ENCODE measurements at regions not wholly inside any gene's neighbourhood (a gene's known extent, or its start where the extent isn't known, plus 50 kb on each side); places are given as distances from the start of the nearest gene placed in this dataset.
"Not testable (repeated sequence)": the region's sequence is repeated elsewhere in the genome, so short reads cannot be mapped to it uniquely, and the experiment has no call there.

- DNase-seq: no peak
Measured at GRCh38 chr6:92011681-92012245, 1407.6 kb downstream of the EPHA7 start.

DNA sequence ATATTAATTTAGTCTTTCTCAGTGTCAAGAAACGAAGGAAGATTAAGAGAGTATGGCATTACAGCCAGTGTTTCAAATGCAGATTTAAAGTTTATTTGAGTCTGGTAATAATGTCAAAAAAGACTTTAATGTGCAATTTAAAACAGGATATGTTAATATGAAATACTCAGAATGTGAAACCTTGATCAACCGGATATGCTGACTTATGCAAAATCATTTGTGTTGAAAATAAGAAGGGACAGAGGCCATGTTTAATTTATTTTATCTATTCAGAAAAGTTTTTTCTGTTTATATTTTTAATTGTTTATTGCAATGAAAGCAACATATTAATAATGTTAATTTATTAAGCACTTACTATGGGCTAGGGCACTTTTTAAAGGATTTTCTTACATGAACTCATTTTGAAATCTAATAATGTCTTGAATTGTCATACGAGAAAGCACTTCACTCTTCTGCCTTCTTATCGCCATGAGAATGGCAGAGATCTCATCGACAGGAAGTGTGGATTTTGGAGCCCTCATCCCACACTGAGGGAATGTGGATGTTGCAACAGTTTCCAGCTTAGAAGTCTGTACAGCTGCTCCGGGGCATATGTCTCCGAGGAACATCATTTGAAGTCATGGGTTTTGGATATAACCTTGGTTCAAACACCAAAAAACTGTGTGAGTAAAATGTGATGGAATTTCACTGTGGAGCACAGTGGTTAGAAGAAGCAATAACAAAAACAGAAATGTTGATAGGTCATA lies 1410.4 kb downstream of the EPHA7 start:
- DNase-seq: no peak

DNA sequence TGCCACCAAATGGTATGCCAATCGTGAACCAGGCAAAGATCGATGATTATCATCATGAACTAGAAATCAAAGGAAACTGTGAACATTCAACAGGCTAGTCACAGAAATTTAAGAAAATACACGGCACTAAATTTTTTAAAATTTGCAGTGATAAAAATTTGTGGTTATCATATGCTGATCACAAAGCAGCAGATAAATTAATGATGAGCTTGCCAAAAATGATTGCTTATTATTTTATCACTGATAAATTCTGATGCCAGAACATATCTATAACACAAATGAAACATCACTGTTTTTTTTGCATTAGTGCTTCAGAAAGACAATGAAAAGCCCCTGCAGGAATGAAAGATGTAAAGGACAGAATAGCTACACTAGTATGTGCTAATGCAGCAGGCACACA lies 1413.2 kb upstream of the MAP3K7 start:
- DNase-seq: no peak

GRCh38 chr6:91994787-91995186 lies 1407.9 kb upstream of the MAP3K7 start:
- DNase-seq: no peak

DNA sequence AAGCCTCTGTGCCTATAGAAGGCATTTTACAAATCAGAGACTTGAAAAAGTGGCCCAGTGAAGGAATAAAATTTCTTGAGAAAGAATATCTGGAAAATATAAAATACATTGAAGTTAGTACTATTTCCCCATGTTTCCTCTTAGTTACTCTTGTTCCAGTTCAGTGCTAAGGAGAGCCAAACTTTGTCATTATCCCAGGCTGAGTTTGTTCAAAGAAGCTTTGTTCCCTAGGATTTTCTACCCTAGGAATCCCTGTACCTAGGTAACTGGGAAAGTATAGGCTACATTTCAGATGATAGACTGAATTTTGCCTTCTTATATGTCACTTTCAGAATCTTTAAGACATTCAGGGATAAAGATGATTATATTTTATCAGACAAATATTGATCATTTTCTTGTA lies 1395.7 kb upstream of the MAP3K7 start:
- no peak for DNase-seq

- DNase-seq: no peak
Measured at GRCh38 chr6:91976797-91977196, 1389.9 kb upstream of the MAP3K7 start.

DNA sequence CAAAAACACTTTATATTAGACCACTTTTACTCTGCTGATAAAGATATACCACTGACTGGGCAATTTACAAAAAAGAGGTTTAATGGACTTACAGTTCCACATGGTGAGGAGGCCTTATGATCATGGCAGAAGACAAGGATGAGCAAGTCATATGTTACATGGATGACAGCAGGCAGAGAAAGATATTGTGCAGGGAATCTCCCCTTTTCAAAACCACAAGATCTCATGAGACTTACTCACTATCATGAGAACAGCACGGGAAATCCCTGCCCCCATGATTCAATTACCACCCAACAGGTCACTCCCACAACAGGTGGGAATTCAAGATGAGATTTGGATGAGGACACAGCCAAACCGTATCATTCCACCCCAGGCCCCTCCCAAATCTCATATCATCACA lies 1383.8 kb upstream of the MAP3K7 start:
- DNase-seq: no peak

- no peak for DNase-seq
Measured at GRCh38 chr6:91965872-91966271, 1379.0 kb upstream of the MAP3K7 start.

DNA sequence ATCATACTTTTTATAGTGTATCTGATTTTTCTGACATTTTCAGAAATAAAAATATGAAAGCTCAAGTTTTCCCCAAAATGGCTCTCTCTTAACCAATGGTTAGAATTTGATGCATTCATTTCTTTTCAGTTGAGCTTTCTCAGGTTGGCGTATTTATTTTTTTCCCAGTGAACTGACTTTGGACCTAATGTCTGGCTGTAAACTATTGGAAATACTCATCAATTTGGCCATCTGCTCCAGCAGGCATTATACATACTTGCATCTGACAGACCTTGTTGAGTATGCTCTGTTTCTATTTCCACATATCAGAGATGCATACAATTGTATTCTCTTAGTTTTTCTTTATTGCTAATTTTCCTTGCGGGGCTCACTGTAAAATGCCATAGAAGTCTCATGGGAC lies 1374.8 kb upstream of the MAP3K7 start:
- DNase-seq: no peak

- no peak for DNase-seq
Measured at GRCh38 chr6:91961236-91961635, 1374.4 kb upstream of the MAP3K7 start.

- DNase-seq: no peak
Measured at GRCh38 chr6:91941838-91942237, 1355.0 kb upstream of the MAP3K7 start.

DNA sequence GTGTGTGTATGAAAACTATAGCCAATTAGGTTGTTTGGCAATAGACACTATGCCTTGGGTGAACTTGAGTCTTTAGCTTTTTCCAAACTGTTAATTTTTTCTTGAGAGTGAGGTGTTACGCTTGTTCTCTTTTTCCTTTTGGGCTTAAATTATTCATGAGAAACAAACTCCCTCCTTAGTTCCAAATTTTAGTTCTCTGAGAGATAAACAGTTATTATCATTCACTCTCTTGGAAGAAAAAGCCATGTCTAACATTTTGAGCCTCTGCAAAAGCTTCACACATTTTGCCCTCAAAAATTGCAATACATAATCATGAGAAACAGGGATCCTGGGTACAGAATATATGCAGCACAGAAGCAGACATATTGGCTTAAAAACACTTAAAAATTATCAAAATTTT lies 1353.9 kb upstream of the MAP3K7 start:
- no peak for DNase-seq

- DNase-seq: no peak
Measured at GRCh38 chr6:91926827-91927226, 1340.0 kb upstream of the MAP3K7 start.

DNA sequence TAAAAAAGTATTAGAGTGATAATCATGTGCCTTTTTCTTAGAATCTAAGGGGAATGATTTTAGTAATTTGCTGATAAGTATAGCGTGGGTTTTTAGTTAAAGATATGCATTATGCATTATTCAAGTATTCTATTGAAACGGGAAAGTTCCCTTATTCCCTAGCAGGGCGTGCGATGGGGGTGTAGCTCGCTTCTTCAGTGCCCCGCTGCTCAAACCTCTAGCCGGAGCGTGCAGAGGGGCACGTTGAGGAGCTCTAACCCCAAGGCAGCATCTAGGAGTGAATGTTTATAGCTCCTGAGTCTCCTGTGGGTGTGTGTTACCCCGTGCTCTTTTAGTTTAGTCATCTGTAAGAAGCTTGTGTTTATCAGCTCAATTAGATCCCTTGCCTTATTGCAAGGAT lies 1339.5 kb upstream of the MAP3K7 start:
- DNase-seq: no peak

GRCh38 chr6:91911945-91912344 lies 1325.1 kb upstream of the MAP3K7 start:
- no peak for DNase-seq

DNA sequence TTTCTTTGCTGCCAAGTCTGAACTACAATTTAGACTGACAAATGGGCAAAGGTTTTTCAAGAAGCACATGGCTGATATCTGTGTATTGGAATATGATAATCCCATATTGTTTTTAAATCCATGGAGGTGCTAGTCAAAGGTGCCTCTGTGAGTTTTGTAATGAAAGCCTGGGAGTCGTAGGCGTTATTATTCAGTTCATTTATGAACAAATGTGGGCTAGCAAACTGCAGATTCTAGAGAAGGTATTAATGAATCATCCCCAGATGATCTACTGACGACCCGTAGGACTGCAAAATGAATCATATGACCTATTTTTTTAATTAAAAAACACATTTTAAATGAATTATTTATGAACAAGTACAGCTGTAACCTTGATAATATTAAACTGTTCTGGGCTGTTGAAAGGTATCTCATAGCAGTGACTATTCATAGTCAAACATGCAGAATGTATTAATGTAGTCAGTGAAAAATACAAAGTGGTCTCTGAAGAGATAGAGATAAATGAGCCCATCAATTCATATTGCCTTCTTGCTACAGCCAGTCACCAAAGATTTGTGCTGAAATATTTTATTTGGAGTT lies 1317.8 kb upstream of the MAP3K7 start:
- no peak for DNase-seq

DNA sequence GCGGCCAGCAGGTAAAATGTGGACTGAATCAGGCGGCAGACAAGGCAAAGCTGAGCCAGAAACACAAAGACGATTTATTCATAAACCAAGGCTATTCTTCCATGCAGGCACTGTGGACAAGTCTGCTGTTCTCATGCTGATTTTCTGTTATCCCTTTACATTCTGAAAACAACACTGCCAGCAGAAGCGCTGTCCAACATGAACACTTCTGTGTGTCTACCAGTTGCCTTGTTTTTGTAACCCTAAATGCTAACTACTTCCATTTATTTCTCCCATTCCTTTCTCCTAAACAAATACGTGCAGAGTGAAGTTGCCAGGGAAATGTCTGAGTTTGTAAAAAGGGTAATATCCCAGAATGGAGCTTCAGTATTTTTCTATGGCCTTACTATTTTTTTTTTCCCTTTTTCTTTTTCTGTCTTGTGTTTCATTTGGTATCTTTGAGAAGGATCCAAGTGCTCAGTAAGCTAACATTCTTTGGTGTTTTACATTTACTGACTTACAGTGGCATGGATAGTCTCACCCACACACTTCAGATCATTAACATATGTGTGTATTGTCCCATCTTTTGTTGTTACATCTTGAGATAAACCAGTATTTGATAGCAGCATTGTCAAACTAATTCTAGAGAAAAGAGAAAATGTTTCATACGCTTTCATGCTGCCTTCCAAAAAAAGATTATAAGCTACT lies 1308.9 kb upstream of the MAP3K7 start:
- DNase-seq: no peak

GRCh38 chr6:91886183-91886795 lies 1299.4 kb upstream of the MAP3K7 start:
- no peak for DNase-seq

GRCh38 chr6:91881791-91882190 lies 1294.9 kb upstream of the MAP3K7 start:
- not testable (repeated sequence) for DNase-seq

DNA sequence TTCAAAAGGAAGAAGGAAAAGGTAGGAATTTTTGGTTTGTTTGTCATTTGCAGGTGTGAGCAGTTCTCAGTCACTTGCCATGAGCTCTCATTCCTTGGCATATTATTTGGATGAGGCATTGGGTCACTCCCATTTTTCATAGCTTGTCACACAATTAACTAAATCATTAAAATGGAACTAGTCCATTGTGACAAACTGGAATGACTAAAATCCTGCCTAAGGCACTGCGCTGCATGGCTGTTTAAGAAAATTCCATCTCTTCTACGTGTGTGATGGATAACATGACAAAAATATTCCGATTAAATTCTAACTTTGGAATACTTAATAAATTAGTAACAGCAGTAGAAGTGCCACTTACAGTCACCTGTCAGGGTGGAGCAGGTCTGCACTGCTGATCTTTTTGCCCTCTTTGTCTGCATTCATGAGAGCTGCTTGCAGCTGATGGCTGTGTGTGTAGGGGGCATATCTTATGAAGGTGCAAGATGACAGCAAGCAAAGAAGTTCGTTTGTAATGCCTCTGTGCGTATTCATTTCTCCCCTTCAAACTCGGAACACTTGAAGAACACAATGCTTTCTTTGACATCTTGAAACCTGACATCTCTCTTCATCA lies 1292.6 kb upstream of the MAP3K7 start:
- no peak for DNase-seq

- DNase-seq: no peak
Measured at GRCh38 chr6:91877994-91878393, 1291.1 kb upstream of the MAP3K7 start.

- no peak for DNase-seq
Measured at GRCh38 chr6:91874971-91875370, 1288.1 kb upstream of the MAP3K7 start.
